ENCODE measurements at regions not wholly inside any gene's neighbourhood (a gene's known extent, or its start where the extent isn't known, plus 50 kb on each side); places are given as distances from the start of the nearest gene placed in this dataset.
A peak's percentile ranks its signal among the peaks of the same experiment; 100 is the strongest.

GRCh38 chr13:50140581-50141374 lies 125.5 kb downstream of the KCNRG start:
- Histone ChIP-seq H3K36me3 (ENCODE audit: low read depth) (no peaks in the 10 kb centered on the region), H3K79me2 (ENCODE audit: insufficient read depth) (no peaks in the 10 kb centered on the region), H3K4me1 (ENCODE audit: insufficient read depth) (peaks cover 19% of the 10 kb centered on the region; the same call in 1 of the 2 replicates), H3K27ac (no peak overlapping the region), H3K4me3 (0 out of 2 replicates have a peak overlapping the region, but pooled peaks have one; percentile 33), H3K9me2 (ENCODE audit: insufficient read depth) (no peaks in the 10 kb centered on the region), H3K27me3 (replicated peaks; ENCODE audit: insufficient read depth) (no peaks in the 10 kb centered on the region), H4K20me1 (ENCODE audit: insufficient read depth) (no peaks in the 10 kb centered on the region), H3K9me3 (ENCODE audit: low read depth) (no peaks in the 10 kb centered on the region), H3K4me2 (ENCODE audit: unreplicated experiment) (peak overlapping the region; percentile 71), H3F3A (ENCODE audit: insufficient read depth) (0 out of 2 replicates have a peak, but pooled peaks cover 8% of the 10 kb centered on the region), H2AFZ (peak overlapping the region; percentile 89), H3K9ac (peak overlapping the region; percentile 43; the same call in 1 of the 2 replicates)
- DNase-seq: peak; percentile 25
- TF ChIP-seq EZH2phosphoT487 (IDR thresholded peaks at IDR 0.05; ENCODE audit: insufficient read depth, low read depth): no peak
- no peak for TF ChIP-seq EZH2 (IDR thresholded peaks at IDR 0.05; ENCODE audit: insufficient read depth, poor library complexity, severe bottlenecking)
- in situ Hi-C loops (cut with MboI): no loop called here
- WGBS, 2 experiments (ENCODE audit: low coverage in 1 of 2, low lambda C conversion rate in 2 of 2, missing lambda C conversion rate in 2 of 2): 8 to 11% methylated on average over 14 of the region's 14 CpGs

- 97 to 100% methylated on average over 2 of the region's 2 CpGs for WGBS, 2 experiments (ENCODE audit: low coverage in 1 of 2, low lambda C conversion rate in 2 of 2, missing lambda C conversion rate in 2 of 2)
- Histone ChIP-seq H3K4me3 (0 out of 2 replicates have a peak overlapping the region, but pooled peaks have one; percentile 33), H3K4me1 (ENCODE audit: insufficient read depth) (peaks cover 19% of the 10 kb centered on the region; the same call in 1 of the 2 replicates), H3K9me3 (ENCODE audit: low read depth) (no peaks in the 10 kb centered on the region), H2AFZ (peak overlapping the region; percentile 89), H3K36me3 (ENCODE audit: low read depth) (no peaks in the 10 kb centered on the region), H4K20me1 (ENCODE audit: insufficient read depth) (no peaks in the 10 kb centered on the region), H3K27ac (no peak overlapping the region), H3K79me2 (ENCODE audit: insufficient read depth) (no peaks in the 10 kb centered on the region), H3K4me2 (ENCODE audit: unreplicated experiment) (peak overlapping the region; percentile 71), H3K9me2 (ENCODE audit: insufficient read depth) (no peaks in the 10 kb centered on the region), H3F3A (ENCODE audit: insufficient read depth) (0 out of 2 replicates have a peak, but pooled peaks cover 8% of the 10 kb centered on the region), H3K27me3 (replicated peaks; ENCODE audit: insufficient read depth) (no peaks in the 10 kb centered on the region), H3K9ac (peak overlapping the region; percentile 43; the same call in 1 of the 2 replicates)
- TF ChIP-seq EZH2 (IDR thresholded peaks at IDR 0.05; ENCODE audit: insufficient read depth, poor library complexity, severe bottlenecking): no peak
- no peak for TF ChIP-seq EZH2phosphoT487 (IDR thresholded peaks at IDR 0.05; ENCODE audit: insufficient read depth, low read depth)
- DNase-seq: no peak
- in situ Hi-C loops (cut with MboI): no loop called here
These were observed 126.2 kb downstream of the KCNRG start for GRCh38 chr13:50141375-50141975.

- no peaks in the 10 kb centered on the region for H3K79me2 ChIP-seq (ENCODE audit: insufficient read depth)
- peak overlapping the region; percentile 9; the same call in 1 of the 2 replicates for H3K27ac ChIP-seq
- DNase-seq: peak; percentile 50
- no peaks in the 10 kb centered on the region for H3K36me3 ChIP-seq (ENCODE audit: low read depth)
- H3K9ac ChIP-seq: no peak overlapping the region
- no peak for TF ChIP-seq EZH2phosphoT487 (IDR thresholded peaks at IDR 0.05; ENCODE audit: insufficient read depth, low read depth)
- TF ChIP-seq EZH2 (IDR thresholded peaks at IDR 0.05; ENCODE audit: insufficient read depth, poor library complexity, severe bottlenecking): no peak
- 0 out of 2 replicates have a peak, but pooled peaks cover 8% of the 10 kb centered on the region for H3F3A ChIP-seq (ENCODE audit: insufficient read depth)
- 59% methylated on average over 1 of the region's 1 CpG for WGBS, 2 experiments (ENCODE audit: low coverage in 1 of 2, low lambda C conversion rate in 2 of 2, missing lambda C conversion rate in 2 of 2)
- H3K4me2 ChIP-seq (ENCODE audit: unreplicated experiment): no peak overlapping the region
- H3K4me1 ChIP-seq (ENCODE audit: insufficient read depth): peaks cover 25% of the 10 kb centered on the region; the same call in 1 of the 2 replicates
- no peaks in the 10 kb centered on the region for H3K9me3 ChIP-seq (ENCODE audit: low read depth)
- H3K27me3 ChIP-seq (replicated peaks; ENCODE audit: insufficient read depth): no peaks in the 10 kb centered on the region
- no peaks in the 10 kb centered on the region for H4K20me1 ChIP-seq (ENCODE audit: insufficient read depth)
- no peak overlapping the region for H3K4me3 ChIP-seq
- H2AFZ ChIP-seq: no peak overlapping the region
- H3K9me2 ChIP-seq (ENCODE audit: insufficient read depth): no peaks in the 10 kb centered on the region
- in situ Hi-C loops (cut with MboI): no loop called here
These were observed 129.3 kb downstream of the KCNRG start for GRCh38 chr13:50144246-50145160.

- Histone ChIP-seq H3K4me2 (ENCODE audit: unreplicated experiment) (no peak overlapping the region), H3K9ac (no peak overlapping the region), H3K9me2 (ENCODE audit: insufficient read depth) (no peaks in the 10 kb centered on the region), H4K20me1 (ENCODE audit: insufficient read depth) (no peaks in the 10 kb centered on the region), H3F3A (ENCODE audit: insufficient read depth) (0 out of 2 replicates have a peak, but pooled peaks cover 8% of the 10 kb centered on the region), H3K4me3 (no peak overlapping the region), H3K27ac (no peak overlapping the region), H3K27me3 (replicated peaks; ENCODE audit: insufficient read depth) (no peaks in the 10 kb centered on the region), H3K36me3 (ENCODE audit: low read depth) (no peaks in the 10 kb centered on the region), H2AFZ (no peak overlapping the region), H3K79me2 (ENCODE audit: insufficient read depth) (no peaks in the 10 kb centered on the region), H3K9me3 (ENCODE audit: low read depth) (no peaks in the 10 kb centered on the region), H3K4me1 (ENCODE audit: insufficient read depth) (peaks cover 21% of the 10 kb centered on the region; the same call in 1 of the 2 replicates)
- no peak for TF ChIP-seq EZH2phosphoT487 (IDR thresholded peaks at IDR 0.05; ENCODE audit: insufficient read depth, low read depth)
- TF ChIP-seq EZH2 (IDR thresholded peaks at IDR 0.05; ENCODE audit: insufficient read depth, poor library complexity, severe bottlenecking): no peak
- WGBS, 2 experiments (ENCODE audit: low coverage in 1 of 2, low lambda C conversion rate in 2 of 2, missing lambda C conversion rate in 2 of 2): 66 to 70% methylated on average over 2 of the region's 2 CpGs
- in situ Hi-C loops (cut with MboI): no loop called here
- DNase-seq: no peak
These were observed 134.0 kb downstream of the KCNRG start for GRCh38 chr13:50149214-50149613.

All from GM23248 (cell line).